ENCODE measurements at regions not wholly inside any gene's neighbourhood (a gene's known extent, or its start where the extent isn't known, plus 50 kb on each side); places are given as distances from the start of the nearest gene placed in this dataset.

GRCh38 chr11:11170352-11171084 lies 182.5 kb downstream of the CSNK2A3 start:
- no peak for TF ChIP-seq YY1 (IDR thresholded peaks at IDR 0.05; ENCODE audit: extremely low read depth, insufficient replicate concordance, low read depth, low read length)
- no peak for TF ChIP-seq SP1 (IDR thresholded peaks at IDR 0.05; ENCODE audit: low read depth)
- no peak for TF ChIP-seq POLR2A (IDR thresholded peaks at IDR 0.05; ENCODE audit: borderline replicate concordance, extremely low read depth, insufficient read depth, insufficient read length)
- TF ChIP-seq EGR1 (IDR thresholded peaks at IDR 0.05; ENCODE audit: low read depth), result no peak
- TF ChIP-seq JUND (IDR thresholded peaks at IDR 0.05), result no peak
- TF ChIP-seq MAX (IDR thresholded peaks at IDR 0.05), result no peak
- TF ChIP-seq FOSL1 (IDR thresholded peaks at IDR 0.05; ENCODE audit: low read depth), result no peak
- TF ChIP-seq EZH2phosphoT487 (IDR thresholded peaks at IDR 0.05; ENCODE audit: borderline replicate concordance), result no peak
- TF ChIP-seq CEBPB (IDR thresholded peaks at IDR 0.05; ENCODE audit: low read depth), result no peak
- TF ChIP-seq EZH2 (IDR thresholded peaks at IDR 0.05), result no peak
- TF ChIP-seq, protein P1, sequence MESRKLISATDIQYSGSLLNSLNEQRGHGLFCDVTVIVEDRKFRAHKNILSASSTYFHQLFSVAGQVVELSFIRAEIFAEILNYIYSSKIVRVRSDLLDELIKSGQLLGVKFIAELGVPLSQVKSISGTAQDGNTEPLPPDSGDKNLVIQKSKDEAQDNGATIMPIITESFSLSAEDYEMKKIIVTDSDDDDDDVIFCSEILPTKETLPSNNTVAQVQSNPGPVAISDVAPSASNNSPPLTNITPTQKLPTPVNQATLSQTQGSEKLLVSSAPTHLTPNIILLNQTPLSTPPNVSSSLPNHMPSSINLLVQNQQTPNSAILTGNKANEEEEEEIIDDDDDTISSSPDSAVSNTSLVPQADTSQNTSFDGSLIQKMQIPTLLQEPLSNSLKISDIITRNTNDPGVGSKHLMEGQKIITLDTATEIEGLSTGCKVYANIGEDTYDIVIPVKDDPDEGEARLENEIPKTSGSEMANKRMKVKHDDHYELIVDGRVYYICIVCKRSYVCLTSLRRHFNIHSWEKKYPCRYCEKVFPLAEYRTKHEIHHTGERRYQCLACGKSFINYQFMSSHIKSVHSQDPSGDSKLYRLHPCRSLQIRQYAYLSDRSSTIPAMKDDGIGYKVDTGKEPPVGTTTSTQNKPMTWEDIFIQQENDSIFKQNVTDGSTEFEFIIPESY (IDR thresholded peaks at IDR 0.05; ENCODE audit: extremely low read depth, insufficient replicate concordance, low read length), result no peak
- TF ChIP-seq POLR2AphosphoS5 (IDR thresholded peaks at IDR 0.05; ENCODE audit: low read depth, low read length), result no peak
- TF ChIP-seq ZNF274 (IDR thresholded peaks at IDR 0.05; ENCODE audit: low read depth, low read length), result no peak
- no peak for TF ChIP-seq ELF1 (IDR thresholded peaks at IDR 0.05; ENCODE audit: borderline replicate concordance, low read depth)
- no peak for TF ChIP-seq ZFX (IDR thresholded peaks at IDR 0.05)
- no peak for TF ChIP-seq CBX3 (IDR thresholded peaks at IDR 0.05; ENCODE audit: low read depth)
- no peak for TF ChIP-seq TCF7L2 (IDR thresholded peaks at IDR 0.05; ENCODE audit: borderline replicate concordance, extremely low read depth, insufficient read depth, insufficient read length)
- TF ChIP-seq SIN3A (IDR thresholded peaks at IDR 0.05; ENCODE audit: low read depth), result no peak
- TF ChIP-seq ATF3 (IDR thresholded peaks at IDR 0.05), result no peak
- peaks cover 0 to 6% of the 10 kb centered on the region in 2 experiments; a peak in 1 of 4 replicates for H3K4me1 ChIP-seq (ENCODE audit: control insufficient read depth in 1 of 2, insufficient read depth in 2 of 2, low read length in 2 of 2)
- H3K9me2 ChIP-seq (ENCODE audit: insufficient read depth), result no peaks in the 10 kb centered on the region; the same call in 1 of the 2 replicates
- H3K27ac ChIP-seq (ENCODE audit: low read depth, low read length), result no peak overlapping the region
- no peak overlapping the region for H3K4me3 ChIP-seq (replicated peaks in 1 of 2; ENCODE audit: low read depth in 1 of 2, low read length in 2 of 2)
- CTCF ChIA-PET, result no interaction called here
- POLR2A ChIA-PET, result no interaction called here
- H3K9me3 ChIP-seq (ENCODE audit: control insufficient read depth in 1 of 2, insufficient read depth in 1 of 2, low read depth in 1 of 2, low read length in 2 of 2), result no peaks in the 10 kb centered on the region
- no peak overlapping the region for H3K9ac ChIP-seq (ENCODE audit: low read length)
- H3K4me2 ChIP-seq (ENCODE audit: low read length), result no peak overlapping the region
- H3K79me2 ChIP-seq (ENCODE audit: insufficient read depth, low read length), result no peaks in the 10 kb centered on the region
- RAD21 ChIA-PET (ENCODE audit: low non-redundant PET in 1 of 2, low total read pairs in 2 of 2, uncharacterized antibody in 2 of 2, unreplicated experiment in 2 of 2), result no interaction called here
- no peaks in the 10 kb centered on the region for H4K20me1 ChIP-seq (ENCODE audit: insufficient read depth)
- BruUV-seq (replicated peaks), result no TSS peak
- no peaks in the 10 kb centered on the region for H3K36me3 ChIP-seq (ENCODE audit: control insufficient read depth in 1 of 2, insufficient read depth in 2 of 2, low read length in 2 of 2)
- DNase-seq (ENCODE audit: low read depth, low spot score), result no peak
- H3K27me3 ChIP-seq (ENCODE audit: insufficient read depth, low read length), result no peaks in the 10 kb centered on the region
- ATAC-seq, result no peak
- intact Hi-C loops (cut with micrococcal nuclease), result no loop called here
- no peak overlapping the region for H2AFZ ChIP-seq (ENCODE audit: low read depth, low read length, poor library complexity, severe bottlenecking)

Data from HCT116 (cell line).